SHP77 treated with DMSO at 0.1 percent for 48 hours (cell line): ENCODE measurements at regions not wholly inside any gene's neighbourhood (a gene's known extent, or its start where the extent isn't known, plus 50 kb on each side); places are given as distances from the start of the nearest gene placed in this dataset.

ENCODE experiments used
- DNase-seq: peaks from one replicate; lab custom pipeline; 2025; lab: John Stamatoyannopoulos, UW

DNA sequence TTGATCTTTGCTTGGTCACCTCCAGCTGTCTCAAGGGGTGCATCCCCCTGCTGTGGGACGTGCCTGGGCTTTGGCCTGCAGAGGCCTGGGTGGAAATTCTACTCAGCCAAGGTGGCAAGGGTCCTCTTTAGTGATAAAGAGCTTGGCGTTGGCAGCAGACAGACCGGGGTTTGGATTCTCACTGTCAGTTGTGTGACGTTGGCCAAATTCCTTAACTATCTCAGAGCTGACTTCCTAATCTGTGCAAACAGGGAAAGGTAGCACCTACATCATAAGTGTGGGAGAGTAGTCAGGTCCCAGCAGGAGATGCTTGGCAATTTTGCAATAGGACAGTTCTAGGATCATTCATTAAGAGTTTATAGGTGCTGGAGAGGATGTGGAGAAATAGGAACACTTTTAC lies 154.3 kb upstream of the GSC start:
- DNase-seq, result no peak

DNA sequence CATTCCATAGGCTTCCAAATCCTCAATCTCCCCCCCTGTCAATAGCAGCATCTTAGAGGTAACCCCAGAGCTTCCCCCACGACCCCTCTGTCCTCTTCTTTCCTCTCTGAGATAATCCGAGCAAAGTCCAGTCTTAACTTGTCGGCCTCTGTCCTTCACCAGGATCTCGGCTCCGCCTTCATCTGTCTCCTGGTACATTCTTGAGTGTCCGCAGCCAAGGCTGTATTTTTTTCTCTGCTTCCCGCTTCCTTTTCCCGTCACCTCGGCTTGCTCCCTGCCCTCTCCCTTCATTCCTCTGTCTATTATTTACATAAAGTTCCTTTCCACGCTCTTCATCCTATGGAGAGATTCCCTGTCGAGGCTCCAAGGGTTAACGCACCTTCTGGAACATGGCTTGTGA lies 153.9 kb upstream of the GSC start:
- no peak for DNase-seq

DNA sequence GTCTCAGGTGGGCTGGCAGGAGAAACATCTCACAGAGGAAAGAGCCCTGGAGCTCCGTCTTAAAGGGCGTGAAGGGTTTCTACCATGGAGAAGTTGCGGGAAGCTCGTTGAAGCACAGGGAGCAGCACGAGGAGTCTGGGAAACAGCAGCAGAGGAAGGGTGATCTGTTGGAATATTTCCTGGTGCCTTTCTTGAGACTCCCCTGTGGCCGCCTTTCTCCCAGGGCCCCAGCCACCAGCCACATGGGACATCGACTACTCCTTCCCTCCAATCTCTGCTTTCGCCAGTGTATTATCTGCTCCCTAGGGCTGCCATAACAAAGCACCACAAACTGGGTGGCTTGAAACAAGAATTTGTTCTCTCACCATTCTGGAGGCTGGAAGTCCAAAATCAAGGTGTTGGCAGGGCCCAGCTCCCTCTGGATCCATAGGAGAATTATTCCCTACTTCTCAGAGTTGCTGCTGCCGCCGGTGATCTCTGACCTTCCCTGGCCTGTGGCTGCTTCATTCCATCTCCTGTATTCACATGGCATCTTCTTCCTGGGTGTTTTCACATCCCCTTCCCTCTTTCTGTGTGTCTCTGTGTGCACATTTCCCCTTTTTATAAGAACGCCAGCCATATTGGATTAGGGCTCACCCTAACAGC lies 152.8 kb upstream of the GSC start:
- no peak for DNase-seq

DNA sequence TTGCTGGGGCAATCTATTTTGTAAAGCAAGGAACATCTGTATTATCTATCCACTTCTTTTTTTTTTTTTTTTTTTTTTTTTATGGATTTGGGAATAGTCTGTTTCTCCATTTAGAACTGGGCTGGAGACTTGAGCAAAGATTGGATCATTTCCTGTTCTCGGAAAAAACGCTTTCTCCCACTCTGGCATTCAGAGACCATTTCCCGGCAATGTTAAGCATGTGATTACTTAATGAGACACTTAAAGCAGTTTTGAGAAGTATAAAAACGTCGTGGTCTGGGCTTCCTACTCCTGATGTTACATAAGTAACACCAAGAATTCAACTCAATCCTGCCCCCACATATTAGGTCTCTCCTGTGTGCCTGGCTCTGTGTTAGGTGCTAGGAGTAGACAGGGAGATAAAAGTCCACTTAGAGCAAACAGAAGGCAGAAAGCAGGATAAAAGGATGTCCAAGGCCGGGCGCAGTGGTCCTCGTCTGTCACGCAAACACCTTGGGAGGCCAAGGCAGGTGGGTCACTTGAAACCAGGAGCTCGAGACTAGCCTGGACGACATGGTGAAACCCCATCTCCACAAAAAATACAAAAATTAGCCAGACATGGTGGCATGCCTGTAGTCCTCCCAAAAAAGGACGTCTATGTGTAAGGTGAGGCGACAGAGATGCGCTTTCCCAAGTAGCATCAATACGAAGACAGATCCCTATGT lies 152.1 kb upstream of the GSC start:
- no peak for DNase-seq

DNA sequence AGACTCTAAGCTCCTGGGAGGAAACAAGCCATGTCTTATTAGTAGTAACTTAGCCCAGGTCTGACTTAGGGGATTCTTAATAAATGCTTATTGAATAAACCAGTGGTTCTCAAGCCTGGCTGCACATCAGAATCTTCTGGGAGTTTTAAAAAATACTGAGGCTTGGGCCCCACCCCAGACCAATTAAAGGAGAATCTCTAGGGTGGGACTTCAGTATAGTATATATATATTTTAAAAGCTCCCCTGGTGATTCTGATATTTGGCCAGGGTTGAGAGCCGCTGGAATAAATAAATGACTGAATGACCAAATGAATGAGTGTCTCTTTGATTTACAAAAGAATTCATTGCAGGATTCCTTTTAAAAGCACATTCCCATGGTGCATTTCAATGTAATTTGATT lies 151.5 kb upstream of the GSC start:
- DNase-seq, result no peak

DNA sequence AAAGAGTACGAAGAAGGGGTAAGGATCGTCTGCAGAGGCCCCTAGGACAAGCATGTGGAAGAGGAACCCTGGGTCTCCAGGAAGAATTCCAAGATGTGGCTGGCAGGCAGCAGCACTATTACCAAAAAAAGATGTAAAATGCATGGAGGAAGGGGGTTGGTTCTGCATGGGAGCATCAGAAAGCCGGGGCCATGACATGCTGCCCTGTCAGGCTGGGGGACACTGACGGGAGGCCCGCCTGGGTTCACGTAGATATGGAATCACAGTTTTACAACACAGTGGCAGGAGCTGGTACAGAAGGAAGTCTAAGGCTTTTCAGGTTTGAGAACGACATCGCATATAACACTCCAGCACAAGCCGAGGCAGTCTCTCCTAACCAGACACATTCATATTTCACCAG lies 150.0 kb upstream of the GSC start:
- no peak for DNase-seq

DNA sequence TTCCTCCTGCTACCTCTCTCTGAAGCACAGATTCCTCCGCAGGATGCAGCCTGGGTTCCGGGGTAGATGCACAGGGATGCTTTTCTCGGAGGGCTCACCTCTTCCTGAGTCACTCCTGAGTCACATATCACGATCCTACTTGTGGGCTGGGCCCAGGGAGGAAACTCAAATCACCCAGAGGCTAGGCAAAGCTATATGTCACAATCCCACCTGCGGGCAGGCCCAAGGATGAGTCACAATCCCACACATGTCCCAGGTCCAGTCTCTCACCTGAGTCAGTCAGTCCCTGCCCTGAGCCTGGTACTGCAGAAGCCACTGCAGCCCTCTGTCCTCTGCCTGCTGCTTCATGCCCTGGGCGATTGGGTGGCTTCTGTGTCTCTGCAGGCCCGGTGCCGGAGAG lies 149.0 kb upstream of the GSC start:
- DNase-seq, result no peak

DNA sequence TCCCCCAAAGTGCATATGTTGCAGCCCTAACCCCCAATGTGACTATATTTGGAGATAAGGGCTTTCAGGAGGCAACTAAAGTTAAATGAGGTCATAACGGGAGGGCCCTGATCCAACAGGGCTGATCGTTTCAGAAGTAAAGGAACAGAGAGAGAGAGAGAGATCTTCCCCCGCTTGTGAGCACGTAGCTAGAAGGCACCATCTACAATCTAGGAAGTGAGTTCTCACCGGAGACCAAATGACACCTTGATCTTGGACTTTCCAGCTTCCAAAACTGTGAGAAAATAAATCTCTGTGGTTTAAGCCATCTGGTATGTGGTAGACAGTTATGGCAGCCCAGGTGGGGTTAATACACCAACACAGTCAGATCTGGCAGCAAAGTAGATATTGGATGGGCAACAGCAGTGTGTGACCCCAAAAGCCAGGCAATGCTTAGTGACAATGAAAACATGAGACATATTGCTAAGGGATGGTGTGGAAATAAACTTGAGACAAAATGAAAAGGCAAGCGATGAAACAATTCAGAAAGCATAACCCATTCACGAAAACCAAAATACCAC lies 147.2 kb upstream of the GSC start:
- no peak for DNase-seq

DNA sequence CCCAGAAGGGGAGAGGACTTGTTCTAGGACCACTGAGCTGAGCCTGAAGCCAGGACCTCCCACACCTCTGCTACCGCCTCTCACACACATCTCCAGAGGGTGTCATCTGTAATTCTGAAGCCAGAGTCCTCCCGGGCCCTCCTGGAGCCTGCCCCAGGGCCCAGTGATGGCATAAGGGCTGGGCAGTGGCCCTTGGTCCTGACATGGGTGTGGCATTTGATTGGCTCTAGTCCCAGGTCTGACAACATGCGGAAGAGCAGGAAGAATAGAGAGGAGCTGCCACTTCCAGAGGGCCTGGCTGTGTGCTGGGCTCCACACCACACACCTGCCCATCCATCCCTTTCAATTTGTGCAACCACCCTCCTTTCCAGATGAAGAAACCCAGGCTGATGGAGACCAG lies 144.3 kb upstream of the GSC start:
- no peak for DNase-seq

DNA sequence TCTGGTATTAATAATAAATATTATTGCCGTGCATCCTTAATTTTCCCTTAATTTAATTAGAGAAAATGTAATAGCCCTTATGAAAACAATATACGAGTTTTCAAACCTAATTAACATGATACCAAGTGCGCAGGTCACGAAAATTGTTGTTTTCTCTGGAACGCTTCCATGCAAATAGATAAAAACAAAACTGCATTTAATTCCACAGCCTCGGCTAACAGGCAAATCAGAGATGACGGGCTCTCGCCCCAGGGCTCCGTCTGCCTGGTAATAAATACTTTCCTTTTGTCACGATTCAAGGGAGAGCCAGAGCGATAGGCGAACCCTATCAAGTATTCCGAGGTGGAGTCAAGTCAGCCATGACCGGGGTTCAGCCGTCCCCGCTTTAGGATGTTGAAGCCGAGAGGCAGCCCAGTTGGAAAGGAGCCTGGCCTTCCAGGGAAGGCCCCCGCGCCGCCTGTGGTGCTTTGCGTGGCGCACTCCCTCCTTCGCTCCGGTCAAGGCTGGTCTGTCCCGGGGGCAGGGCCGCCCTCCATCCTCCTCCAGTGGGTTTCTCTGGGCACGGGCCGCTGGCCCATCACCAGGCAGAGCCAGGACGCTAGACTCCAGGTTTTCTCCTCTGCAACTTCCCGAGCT lies 137.8 kb upstream of the GSC start:
- no peak for DNase-seq

DNA sequence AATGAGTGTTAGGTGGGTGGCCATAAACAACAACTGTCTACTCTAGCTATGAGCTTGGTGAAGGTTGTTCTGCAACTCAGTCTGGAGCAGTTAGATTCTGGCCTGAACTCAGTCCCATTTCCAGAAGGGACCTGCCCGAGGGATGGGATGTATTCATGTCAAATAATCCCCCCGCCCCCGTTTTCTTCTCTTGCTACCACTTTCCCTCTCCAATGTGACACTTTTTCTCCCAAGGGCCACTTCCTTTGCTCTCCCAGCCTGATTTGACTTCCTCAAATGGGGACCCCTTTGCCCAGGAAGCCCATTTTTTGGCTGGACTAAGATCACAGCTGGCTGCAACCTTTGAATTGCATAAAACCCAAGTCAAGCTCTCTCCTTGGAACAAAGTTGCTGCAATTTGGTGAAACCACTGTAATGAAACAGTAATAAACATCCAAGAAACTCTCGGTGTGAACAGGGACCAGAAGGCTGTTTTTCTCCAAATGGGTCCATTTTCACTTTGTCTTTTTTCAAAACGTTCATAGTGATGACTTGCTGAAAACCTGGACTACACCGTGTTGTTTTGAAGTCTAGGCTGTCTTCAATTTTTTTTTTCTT lies 137.2 kb upstream of the GSC start:
- no peak for DNase-seq

DNA sequence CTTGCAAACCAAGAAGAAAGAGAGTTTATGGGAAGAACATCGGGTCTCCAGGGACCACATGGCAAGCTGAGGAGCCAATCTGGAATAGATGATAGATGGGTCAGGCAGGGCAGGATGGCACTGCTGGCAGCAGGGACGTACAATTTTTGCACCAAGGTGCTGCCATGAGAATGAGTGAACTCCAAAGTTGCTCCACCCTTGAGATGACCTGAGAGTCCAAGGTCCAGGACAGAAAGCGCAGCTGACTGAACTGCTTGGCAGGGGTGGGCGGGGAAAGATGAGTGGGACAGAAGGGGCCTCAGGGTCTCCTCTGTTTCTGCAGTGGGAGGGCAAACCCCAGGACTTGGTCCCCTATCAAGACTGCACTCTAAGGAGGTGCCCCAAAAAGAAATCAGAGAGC lies 136.7 kb upstream of the GSC start:
- DNase-seq, result no peak

DNA sequence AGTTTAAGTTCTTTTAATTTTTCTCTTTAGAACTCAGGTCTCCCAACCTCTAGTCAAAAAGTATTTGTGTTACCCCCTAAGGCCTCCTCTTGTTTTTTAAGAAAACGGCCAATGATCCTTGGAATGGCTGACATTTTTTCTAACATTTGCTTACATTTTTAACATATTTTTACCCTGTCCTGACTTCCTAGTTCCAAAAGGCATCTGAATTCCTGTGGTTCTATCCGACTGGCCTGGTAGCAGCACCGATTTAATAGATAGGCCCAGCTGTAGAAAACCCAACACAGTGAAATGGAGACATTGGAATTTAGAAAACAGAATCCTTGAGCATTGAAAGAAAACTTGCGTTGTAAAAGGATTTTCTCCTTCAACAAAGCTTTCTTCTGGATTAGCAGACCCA lies 134.7 kb upstream of the GSC start:
- no peak for DNase-seq

DNA sequence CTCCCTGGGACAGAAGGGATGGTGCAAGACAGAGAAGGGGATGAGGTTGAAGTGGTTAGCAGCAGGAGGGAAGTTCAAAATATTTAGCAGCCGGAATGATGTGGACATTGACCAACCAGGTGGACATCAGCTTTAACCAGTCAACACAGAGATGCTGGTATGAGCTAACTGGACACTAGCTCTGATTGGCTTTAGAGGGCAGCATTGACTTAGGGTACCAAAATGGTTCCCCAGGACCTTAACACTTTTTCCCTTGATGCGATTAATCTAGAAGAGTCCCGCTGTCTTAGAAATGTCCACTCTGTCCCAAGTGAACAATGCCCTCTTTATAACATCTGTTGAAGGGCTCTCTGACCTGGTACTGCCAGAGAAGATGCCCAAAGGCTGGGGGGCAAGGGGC lies 134.0 kb upstream of the GSC start:
- DNase-seq, result no peak

DNA sequence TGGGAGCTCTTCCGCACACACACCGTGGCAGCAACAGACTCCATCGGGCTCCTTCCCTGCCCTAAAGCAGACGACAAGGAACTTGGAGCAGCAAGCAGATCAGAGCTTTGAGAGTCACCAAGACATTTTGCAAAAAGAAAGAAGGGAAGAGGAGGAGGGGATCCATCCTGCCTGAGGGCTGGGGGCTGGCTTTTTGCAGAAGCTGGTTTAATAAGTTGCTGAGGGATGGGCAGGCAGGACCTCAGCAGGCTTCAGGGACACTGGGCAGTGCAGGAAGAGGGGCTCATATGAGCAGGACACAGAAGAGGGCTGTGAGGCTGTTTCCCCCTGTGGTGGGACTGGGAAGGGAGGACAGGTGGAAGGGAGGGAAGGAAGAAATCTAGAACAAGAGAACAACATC lies 133.4 kb upstream of the GSC start:
- no peak for DNase-seq

DNA sequence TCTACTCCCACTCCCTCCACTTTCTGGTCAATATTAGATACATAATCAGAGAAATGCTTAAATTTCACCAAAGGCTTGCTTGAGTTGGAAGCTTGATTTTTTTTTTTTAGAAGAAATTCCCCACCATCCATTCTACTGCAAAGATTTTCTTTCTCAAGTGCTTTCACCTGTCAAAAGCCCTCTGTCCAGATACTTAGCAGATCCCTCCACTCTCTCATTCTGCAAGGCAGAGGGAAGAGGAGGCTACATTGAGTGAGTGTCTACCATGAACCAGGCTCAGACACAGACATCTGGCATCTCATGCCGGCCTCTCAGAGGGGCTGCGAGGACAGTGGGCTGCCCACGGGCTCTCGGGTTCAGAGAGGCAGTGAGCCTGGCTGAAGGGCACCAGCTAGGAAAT lies 127.6 kb upstream of the GSC start:
- no peak for DNase-seq

DNA sequence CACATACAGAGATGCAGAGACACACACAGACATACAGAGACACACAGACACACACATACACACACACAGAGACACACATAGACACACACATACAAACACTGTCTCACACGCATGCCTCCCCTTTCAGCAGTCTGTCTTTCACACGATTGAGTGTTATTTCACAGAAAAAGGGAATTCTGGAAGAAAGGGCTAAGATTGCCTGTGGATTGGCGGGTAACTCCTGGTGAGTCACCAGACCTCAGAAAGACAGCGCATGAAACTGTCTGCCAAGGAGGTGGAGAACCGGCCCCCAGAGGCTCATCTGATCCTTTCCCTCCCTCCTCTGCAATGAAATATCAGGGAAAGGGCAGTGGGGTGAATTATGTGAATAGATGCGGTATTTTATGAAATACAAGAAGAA lies 127.2 kb upstream of the GSC start:
- DNase-seq, result no peak

DNA sequence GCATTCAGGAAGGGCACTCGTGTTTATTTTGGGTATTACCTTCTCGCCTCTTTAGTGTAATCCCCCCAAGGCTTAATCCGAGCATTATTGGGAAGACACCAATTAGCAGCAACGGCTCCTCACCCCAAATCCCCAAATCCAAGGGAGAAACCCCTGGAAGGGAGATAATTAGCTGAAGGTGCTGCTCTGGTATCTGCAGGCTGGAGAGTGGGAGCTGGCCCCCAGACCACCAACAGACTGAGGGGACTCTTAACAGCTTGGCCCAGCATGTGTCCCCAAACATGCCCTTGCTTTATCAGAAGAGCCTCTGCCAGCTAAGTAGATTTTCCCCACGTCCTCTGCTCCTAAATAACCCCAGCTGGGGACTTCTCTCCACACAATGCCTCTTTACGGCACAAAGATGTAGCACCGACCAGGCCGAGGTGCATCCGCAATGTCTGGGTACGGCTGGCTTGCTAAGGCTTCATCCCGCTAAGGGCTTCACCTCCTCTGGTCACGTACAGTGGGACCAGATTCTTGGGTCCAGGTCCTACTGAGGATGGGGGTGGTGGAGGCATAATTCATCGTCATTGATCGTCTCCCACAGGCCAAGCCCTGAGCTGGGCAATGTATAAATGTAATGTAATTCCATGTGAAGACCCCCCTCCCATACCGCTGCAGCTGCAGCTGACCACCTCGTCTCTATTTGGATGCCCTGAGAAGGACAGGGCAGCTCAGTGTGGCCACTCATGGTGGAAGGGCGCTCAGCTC lies 123.7 kb upstream of the GSC start:
- no peak for DNase-seq

DNA sequence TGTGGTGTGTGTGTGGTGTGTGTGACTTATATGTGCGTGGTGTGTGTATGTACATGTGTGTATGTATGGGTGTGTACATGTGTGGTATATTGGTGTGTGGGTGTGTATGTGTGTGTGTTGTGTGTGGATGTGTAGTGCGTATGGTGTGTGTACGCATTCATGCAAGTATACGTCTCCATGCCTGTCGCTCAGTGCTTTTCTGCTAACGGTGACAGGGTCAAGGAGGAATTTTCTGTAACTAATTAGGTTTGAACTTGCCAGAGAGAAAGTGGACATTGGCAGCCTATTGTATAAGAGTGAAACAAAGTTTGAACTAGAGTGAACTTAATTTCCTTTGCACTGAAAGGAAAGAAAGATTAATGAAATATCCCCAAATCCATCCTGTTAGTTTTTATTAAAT lies 120.9 kb upstream of the GSC start:
- DNase-seq, result no peak

DNA sequence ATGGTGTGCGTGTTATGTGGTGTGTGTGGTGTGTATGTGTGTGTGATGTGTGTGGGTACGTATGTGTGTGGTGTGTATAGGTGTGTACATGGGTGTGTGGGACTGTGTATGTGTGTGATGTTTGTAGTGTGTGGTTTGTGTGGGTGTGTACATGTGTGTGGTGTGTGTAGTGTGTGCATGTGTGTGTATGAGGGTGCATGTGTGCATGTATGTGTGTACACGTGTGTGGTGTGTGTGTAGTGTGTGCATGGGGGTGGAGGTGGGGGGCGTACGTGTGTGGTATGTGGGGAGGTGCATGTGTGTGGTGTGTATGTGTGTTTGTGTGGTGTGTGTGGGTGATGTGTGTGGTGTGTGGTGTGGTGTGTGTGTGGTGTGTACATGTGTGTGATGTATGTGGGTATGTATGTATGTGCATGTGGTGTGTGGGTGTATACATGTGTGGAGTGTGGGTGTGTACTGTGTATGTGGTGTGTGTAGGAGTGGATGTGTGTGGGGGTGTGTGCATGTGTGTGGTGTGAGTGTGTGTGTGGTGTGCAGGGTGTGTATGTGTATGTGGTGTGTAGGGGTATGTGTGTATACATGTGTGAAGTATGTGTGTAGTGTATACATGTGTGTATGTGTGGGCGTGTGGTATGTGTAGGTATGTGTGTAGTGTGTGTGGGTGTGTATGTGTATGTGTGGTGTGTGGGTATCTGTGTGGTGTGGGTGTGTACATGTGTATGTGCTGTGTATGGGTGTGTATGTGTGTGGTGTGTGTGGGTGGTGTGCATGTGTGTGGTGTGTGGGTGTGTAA lies 119.8 kb upstream of the GSC start:
- no peak for DNase-seq

DNA sequence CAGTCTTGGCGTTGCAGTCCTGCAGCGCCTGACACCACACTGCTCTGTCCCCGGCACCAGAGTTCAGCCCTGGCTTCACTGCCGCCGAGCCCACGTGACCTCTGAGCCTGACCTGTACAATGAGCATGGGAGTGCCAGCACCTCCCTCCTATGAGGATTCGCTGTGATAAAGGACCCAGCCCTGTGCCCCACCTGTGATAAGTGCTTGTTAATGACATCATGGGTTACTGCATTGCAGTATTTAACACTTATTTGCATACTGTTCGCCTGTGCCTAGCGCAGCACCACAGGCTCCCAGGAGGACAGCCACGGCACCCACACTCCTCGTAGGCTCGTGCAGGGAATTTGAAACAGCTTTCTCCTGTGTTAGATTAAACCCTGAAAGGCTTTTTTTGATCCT lies 118.2 kb upstream of the GSC start:
- no peak for DNase-seq

DNA sequence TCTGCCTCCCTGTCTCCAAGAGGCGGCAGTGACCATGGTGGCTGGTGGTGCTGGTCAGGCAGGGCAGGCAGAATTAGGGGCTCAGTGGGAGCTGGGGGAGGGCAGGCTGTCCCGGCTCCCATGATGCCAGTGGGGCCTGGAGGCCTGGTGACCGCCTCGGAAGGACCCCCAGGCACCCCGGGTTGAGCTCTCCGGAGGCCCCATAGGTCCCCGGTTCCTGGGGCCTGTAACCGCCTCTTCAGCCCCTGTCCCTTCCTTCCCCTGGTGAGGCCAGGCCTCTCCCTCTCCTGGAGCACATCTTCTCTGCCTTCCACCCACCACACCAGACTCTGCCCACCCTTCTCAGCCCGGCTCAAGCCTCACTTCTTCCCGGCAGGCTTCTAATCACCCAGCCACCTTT lies 117.7 kb upstream of the GSC start:
- DNase-seq, result no peak
